ENCODE measurements at regions not wholly inside any gene's neighbourhood (a gene's known extent, or its start where the extent isn't known, plus 50 kb on each side); places are given as distances from the start of the nearest gene placed in this dataset.

GRCh38 chr12:24724814-24725213, 224.1 kb downstream of the BCAT1 start:
- no peaks in the 10 kb centered on the region for H3K79me2 ChIP-seq (ENCODE audit: low read length)
- H3K9ac ChIP-seq (ENCODE audit: low read length), result no peak overlapping the region
- no peak overlapping the region for H3K4me3 ChIP-seq (ENCODE audit: low read length)
- H3K9me2 ChIP-seq (replicated peaks; ENCODE audit: low read length), result no peaks in the 10 kb centered on the region
- no peaks in the 10 kb centered on the region for H3F3A ChIP-seq (ENCODE audit: low read length, unreplicated experiment)
- intact Hi-C loops (cut with micrococcal nuclease), result loop anchor here (5.0 kb wide), 1 partner anchor 618 kb away; no protein-coding TSS in a partner anchor
- H3K27ac ChIP-seq (ENCODE audit: low read length), result no peak overlapping the region
- H3K27me3 ChIP-seq (ENCODE audit: low read length), result no peaks in the 10 kb centered on the region
- no peaks in the 10 kb centered on the region for H4K20me1 ChIP-seq (ENCODE audit: low read length)
- no peak for DNase-seq
- POLR2A ChIA-PET (ENCODE audit: unreplicated experiment), result no interaction called here
- no peak for ATAC-seq
- H3K9me3 ChIP-seq (ENCODE audit: low read length), result no peaks in the 10 kb centered on the region
- no peaks in the 10 kb centered on the region for H3K36me3 ChIP-seq (ENCODE audit: low read depth, low read length)
- TF ChIP-seq EZH2 (IDR thresholded peaks at IDR 0.05; ENCODE audit: low read length, unreplicated experiment) (no peak), EZH2phosphoT487 (IDR thresholded peaks at IDR 0.05; ENCODE audit: borderline replicate concordance, low read length) (no peak), CTCF (conservative IDR thresholded peaks at IDR 0.05; ENCODE audit: low read depth, low read length) (no peak)
- no TSS peak for BruUV-seq (replicated peaks)
- no peaks in the 10 kb centered on the region for H3K4me1 ChIP-seq (ENCODE audit: insufficient read depth, low read length)
- CTCF ChIA-PET, result no interaction called here
- no peak overlapping the region for H3K4me2 ChIP-seq (ENCODE audit: low read length)
- H2AFZ ChIP-seq (ENCODE audit: low read length), result no peak overlapping the region

DNA sequence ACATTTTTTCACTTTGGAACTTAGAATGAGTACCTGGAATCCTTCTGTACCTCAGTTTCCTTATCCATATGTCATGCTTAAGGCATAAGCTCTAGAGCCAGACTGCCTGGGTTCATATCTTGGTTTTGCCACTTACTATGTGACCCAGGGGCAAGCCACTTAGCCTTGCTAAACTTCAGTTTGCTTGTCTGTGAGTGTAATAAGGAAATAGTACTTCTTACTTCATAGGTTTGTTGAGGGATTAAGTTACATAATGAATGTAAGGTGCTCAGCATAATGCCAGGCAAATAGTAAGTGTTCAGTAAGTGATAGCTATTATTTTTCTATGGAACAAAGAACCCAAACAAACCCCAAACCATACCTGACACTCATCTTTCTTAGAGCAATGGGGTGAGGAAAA, 225.1 kb downstream of the BCAT1 start:
- Histone ChIP-seq H3K27ac (ENCODE audit: low read length) (no peak overlapping the region), H3F3A (ENCODE audit: low read length, unreplicated experiment) (no peaks in the 10 kb centered on the region), H3K27me3 (ENCODE audit: low read length) (no peaks in the 10 kb centered on the region), H3K36me3 (ENCODE audit: low read depth, low read length) (no peaks in the 10 kb centered on the region), H2AFZ (ENCODE audit: low read length) (no peak overlapping the region), H3K9ac (ENCODE audit: low read length) (no peak overlapping the region), H3K4me2 (ENCODE audit: low read length) (no peak overlapping the region), H3K4me1 (ENCODE audit: insufficient read depth, low read length) (no peaks in the 10 kb centered on the region), H3K79me2 (ENCODE audit: low read length) (no peaks in the 10 kb centered on the region), H3K9me3 (ENCODE audit: low read length) (no peaks in the 10 kb centered on the region), H3K9me2 (replicated peaks; ENCODE audit: low read length) (no peaks in the 10 kb centered on the region), H4K20me1 (ENCODE audit: low read length) (no peaks in the 10 kb centered on the region), H3K4me3 (ENCODE audit: low read length) (no peak overlapping the region)
- POLR2A ChIA-PET (ENCODE audit: unreplicated experiment), result no interaction called here
- ATAC-seq (no peak), DNase-seq (no peak)
- CTCF ChIA-PET, result no interaction called here
- intact Hi-C loops (cut with micrococcal nuclease), result no loop called here
- TF ChIP-seq EZH2phosphoT487 (IDR thresholded peaks at IDR 0.05; ENCODE audit: borderline replicate concordance, low read length) (no peak), EZH2 (IDR thresholded peaks at IDR 0.05; ENCODE audit: low read length, unreplicated experiment) (no peak)
- BruUV-seq (replicated peaks), result no TSS peak

- BruUV-seq (replicated peaks), result no TSS peak
- TF ChIP-seq CTCF (conservative IDR thresholded peaks at IDR 0.05; ENCODE audit: low read depth, low read length) (no peak), EZH2phosphoT487 (IDR thresholded peaks at IDR 0.05; ENCODE audit: borderline replicate concordance, low read length) (no peak)
- H3K9ac ChIP-seq (ENCODE audit: low read length), result no peak overlapping the region
- no peaks in the 10 kb centered on the region for H3K36me3 ChIP-seq (ENCODE audit: low read depth, low read length)
- no peak overlapping the region for H3K27ac ChIP-seq (ENCODE audit: low read length)
- ChIA-PET POLR2A (ENCODE audit: unreplicated experiment) (no interaction called here), CTCF (interaction anchor here (0.6 kb wide), 1 partner anchor 13 kb away, joined by 6 read pairs; no protein-coding TSS in a partner anchor)
- H3K4me1 ChIP-seq (ENCODE audit: insufficient read depth, low read length), result no peaks in the 10 kb centered on the region
- no peaks in the 10 kb centered on the region for H3K9me3 ChIP-seq (ENCODE audit: low read length)
- no peaks in the 10 kb centered on the region for H3K79me2 ChIP-seq (ENCODE audit: low read length)
- H3K27me3 ChIP-seq (ENCODE audit: low read length), result no peaks in the 10 kb centered on the region; the same call in 1 of the 2 replicates
- no peak overlapping the region for H3K4me2 ChIP-seq (ENCODE audit: low read length)
- no peak overlapping the region for H3K4me3 ChIP-seq (ENCODE audit: low read length)
- no peak overlapping the region for H2AFZ ChIP-seq (ENCODE audit: low read length)
- no peaks in the 10 kb centered on the region for H4K20me1 ChIP-seq (ENCODE audit: low read length)
- intact Hi-C loops (cut with micrococcal nuclease), result no loop called here
- DNase-seq, result no peak
- no peaks in the 10 kb centered on the region for H3F3A ChIP-seq (ENCODE audit: low read length, unreplicated experiment)
- no peak for ATAC-seq
- H3K9me2 ChIP-seq (replicated peaks; ENCODE audit: low read length), result no peaks in the 10 kb centered on the region
Measured at GRCh38 chr12:24721191-24721590, 227.7 kb downstream of the BCAT1 start.

Data from PC-3 (cell line).